Hematopoietic multipotent progenitor cell treated with erythropoietin and hydrocortisone succinate and interleukin-3 and kit ligand, for 6 days (in vitro differentiated cells): ENCODE measurements at regions not wholly inside any gene's neighbourhood (a gene's known extent, or its start where the extent isn't known, plus 50 kb on each side); places are given as distances from the start of the nearest gene placed in this dataset.

Experiments used
- DNase-seq: peaks from one replicate; pipeline ENCODE4 v3.0.0-alpha.2; 2015

DNA sequence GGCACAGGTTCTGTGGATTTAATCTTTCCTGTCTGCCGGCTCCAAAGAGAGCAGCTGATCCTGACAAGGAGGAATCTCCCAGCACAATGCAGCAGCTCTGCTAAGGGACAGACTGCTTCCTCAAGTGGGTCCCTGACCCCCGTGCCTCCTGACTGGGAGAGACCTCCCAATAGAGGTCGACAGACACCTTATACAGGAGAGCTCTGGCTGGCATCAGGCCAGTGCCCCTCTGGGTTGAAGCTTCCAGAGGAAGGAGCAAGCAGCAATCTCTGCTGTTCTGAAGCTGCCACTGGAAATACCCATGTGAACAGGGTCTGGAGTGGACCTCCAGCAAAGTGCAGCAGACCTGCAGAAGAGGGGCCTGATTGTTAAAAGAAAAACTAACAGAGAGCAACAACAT, 630.2 kb upstream of the FTMT start:
- no peak for DNase-seq

DNA sequence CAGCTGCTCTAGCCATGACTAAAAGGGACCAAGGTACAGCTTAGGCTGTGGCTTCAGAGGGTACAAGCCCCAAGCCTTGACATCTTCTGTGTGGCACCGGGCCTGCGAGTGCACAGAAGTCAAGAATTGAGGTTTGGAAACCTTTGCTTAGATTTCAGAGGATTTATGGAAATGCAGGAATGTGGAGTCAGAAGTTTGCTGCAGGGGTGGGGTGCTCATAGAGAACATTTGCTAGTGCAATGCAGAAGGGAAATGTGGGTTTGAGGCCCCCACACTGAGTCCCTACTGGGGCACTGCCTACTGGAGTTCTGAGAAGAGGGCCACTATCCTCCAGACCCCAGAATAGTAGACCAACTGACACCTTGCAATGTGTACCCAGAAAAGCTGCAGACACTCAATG, 624.9 kb upstream of the FTMT start:
- no peak for DNase-seq

DNA sequence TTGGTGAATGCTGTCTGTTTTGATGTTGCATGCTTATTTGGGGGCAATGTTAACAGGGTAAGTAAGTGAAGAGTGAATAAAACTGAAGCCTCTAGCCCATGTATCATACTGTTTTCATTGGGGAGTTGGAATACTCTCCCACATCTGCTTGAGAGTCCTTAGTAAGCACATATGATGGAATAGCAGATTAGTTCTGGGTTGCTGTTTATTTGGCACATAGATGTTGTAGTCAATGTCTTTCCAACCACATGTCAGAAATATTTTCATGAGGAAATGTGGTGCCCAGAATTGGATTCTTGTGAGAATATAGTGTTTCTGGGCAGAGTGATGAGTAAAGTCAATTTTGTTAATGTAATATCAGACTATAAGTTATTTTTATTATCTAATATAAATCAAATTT, 611.7 kb upstream of the FTMT start:
- no peak for DNase-seq

DNA sequence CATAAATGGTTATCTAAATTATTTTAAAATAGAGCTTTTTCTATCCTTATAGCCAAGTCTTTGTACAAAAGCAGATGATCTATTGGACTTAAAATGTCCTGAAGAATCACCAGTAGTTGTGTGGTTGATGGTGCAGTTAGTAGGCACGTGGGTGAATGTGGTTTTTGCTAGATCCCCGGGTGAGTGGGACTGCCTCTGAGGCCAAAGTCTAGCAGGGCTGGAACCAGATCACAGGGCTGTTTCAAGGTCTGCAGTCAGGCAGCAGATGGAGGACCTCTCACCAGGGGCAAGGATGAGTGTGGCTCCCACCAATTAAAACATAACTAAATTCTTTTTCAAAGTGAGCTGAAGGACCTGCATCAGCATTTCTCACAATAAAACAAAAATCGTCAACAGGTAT, 604.7 kb upstream of the FTMT start:
- no peak for DNase-seq

DNA sequence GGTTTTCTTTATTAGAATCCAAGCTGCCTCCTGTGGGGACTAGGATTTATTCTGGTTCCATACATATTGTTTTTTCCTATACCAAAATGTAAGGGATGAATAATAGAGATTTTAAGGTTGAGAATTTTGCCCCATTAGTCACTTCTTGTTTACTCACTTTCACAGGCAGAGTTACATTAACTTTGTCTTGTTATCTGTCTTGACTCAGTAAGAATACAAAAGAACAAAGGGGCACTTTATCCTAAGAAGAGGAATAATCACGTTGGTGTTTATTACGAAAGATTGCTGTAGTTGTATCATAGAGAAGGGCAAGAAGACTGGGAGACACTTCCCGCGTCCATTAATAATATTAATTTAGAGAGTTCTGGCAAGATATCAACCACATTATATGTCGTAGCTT, 599.7 kb upstream of the FTMT start:
- no peak for DNase-seq

DNA sequence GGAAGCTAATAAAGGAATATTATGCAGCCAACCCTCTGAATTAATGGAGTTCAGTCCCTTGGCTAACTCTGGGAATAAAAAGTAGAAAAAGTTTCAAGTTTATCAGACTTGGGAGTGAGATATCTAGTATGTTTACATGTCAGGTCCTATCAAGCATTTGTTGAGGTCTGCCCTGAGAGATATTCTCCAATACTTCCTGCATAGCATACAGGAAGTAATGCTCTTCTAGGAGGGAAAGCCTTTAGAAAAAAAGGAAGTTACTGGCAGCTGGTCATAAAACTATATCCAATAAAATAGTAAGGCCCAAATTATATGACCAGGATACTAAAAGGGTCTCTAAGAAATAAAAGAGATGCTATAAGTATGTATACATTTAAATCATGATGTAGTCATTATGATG, 594.1 kb upstream of the FTMT start:
- DNase-seq: peak; percentile 27

DNA sequence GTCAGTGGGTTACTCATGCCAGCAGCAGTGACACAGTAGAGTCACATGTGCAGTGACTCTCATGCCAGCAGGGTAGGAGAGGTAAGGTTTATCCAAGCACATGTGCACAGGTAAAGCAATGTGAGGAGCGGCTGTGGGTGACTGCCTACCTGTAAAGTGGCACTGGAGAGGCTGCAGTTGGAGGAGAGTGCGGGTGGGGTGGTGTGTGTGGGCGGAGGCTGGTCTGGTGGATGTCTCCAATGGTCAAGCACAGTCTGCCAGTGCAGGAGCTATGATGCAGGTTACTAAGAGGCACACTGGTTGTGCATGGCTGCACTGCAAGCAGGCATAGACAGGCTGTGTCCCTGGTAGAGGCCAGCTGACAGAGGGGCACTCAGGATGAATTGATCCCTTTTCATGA, 588.2 kb upstream of the FTMT start:
- DNase-seq: no peak

DNA sequence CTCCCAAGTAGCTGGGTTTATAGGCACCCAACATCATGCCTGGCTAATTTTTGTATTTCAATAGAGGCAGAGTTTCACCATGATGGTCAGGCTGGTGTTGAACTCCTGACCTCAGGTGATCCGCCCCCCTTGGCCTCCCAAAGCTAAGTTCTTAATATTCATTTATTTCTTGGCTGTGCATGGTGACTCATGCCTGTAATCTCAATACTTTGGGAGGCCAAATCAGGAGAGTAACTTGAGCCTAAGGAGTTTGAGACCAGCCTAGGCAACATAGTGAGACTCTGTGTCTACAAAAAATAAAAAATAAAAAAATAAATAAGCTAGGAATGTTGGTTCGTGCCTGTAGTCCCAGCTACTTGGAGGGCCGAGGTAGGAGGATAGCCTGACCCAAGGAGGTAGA, 587.1 kb upstream of the FTMT start:
- DNase-seq: no peak

DNA sequence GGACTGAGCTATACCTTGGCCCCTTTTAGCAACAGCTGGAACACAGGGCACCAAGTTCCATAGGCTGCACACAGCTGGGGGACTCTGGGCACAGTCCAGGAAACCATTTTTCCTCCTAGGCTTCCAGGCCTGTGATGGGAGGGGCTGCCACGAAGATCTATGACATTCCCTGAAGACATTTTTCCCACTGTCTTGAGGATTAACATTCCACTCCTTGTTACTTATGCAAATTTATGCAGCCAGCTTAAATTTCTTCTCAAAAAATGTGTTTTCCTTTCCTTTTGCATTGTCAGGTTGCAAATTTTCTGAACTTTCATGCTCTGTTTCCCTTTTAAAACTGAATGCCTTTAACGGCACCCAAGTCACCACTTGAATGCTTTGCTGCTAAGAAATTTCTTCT, 580.1 kb upstream of the FTMT start:
- no peak for DNase-seq

DNA sequence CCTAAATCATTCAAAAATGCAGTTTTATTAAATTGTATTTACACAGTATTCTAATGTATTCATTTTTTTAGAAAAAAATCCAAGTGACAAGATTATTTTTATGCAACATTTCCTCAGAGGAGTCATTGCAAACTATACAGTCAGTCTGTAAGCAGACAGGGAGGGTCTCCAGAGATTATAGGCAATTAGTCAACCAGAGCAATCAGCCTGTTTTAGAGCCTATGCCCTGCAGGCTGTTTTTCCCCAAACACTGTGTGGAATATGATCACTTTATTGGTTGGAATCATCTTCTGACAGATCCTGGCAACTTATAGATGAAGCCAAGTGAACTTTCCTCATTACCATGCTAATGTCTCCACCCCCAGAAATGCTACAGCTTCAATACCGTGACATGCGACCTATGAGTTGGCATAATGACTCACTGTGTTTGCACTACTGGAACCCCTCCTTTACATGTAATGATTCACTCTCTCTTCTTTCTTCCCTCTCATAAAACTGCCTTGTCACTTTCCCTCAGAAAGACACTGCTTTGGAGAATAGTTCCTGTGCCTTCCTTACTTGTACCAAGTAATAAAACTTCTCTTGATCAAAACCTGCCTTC, 577.7 kb upstream of the FTMT start:
- no peak for DNase-seq

DNA sequence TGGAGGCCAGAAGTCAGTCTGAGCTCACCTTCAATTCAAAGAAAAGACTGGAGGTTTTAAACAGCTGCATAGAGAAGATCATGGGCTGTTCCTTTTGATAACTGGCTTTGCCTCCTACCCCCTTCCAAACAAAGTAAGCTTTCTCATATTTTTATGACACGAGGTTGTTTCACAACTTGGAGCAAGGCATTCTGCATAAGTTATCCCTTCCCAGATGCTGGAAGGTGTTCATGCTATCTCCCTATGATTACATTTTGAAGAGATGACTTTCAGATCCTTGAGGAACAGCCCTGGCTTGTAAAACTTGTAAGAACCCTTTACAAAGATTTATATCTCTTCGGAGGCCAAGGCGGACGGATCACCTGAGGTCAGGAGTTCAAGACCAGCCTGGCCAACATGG, 571.9 kb upstream of the FTMT start:
- no peak for DNase-seq

DNA sequence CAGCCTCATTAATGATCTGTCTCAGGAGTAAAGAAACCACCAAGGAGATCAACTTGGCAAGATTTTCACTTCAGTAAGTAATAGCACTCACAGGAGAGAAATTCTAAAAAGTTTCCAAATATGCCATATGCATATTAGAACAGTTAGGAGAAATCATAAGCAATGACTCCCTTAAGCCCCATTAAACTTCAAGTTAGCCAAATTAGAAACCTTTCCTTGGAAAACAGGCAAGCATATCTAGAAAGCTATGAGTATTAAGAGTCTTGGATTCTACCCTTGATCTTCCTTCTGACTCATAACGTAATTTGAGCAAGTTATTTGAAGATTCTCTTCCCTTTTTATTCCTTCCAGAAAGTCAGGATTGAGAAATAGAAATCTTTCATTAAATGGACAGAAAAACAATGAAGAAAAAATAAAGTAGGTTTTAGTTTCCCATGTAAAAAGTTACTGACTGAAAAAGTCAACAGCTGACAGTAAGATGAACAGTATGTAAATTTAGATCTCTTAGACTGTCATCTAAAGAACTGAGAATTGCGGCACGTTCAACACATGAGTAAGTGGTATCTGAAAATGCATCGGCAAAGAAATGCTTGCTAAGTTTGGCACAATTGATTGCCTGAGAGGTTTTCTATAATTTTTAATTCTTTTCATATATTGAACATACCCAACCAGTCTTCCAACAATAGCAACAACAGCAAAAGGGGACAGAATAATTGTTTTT, 565.7 kb upstream of the FTMT start:
- no peak for DNase-seq

DNA sequence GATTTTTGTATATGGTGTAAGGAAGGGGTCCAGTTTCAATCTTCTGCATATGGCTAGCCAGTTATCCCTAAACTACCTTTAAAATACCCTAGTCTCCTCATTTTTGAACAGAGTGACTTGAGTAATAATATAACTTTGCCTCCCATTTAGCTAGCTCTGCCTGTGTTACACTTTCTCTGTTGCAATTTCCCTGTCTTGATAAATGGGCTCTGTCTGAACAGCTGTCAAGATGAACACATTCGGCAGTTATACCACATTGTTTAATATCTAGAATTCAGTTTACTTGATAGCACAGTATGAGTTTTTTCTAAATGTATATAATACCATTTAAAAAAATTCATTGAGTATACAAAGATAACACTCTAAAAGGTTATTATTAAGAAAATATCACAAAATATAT, 562.9 kb upstream of the FTMT start:
- DNase-seq: peak; percentile 23

DNA sequence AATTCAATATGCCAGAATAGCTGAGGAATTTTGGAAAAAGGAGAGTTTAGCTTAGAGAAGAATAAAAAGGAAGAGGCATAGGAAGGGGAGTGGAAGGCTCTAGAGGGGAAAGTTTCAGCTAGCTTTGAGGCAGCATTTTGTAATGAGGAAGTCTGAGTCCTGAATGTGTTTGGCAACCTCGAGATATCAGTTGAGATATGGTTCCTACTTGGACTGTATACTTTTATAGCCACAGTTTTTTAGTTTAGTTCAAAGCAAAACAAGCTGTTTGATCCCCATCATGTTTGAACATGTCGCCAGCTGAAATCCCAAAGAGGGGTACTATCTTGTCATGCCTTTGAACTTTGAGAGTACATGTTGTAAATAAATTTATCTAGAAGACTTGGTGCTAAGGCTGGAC, 559.0 kb upstream of the FTMT start:
- DNase-seq: peak; percentile 63

DNA sequence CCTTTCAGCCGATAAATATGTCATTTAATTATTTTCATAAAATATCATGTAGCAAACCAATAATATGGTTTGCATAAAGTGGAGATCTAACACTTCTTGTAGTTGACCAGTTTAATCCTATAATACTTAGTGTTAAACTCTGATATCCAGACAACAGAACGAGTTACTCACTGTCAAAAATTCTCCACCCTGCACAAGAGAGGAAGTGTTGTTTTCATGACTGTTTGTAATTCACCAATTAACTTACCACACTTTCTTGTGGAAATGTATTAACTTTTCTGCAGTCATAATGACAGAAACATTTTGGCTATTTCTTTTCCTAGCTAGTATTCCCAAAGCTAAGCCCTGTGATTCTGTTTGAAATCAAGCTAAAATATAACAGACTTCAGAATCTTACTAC, 555.3 kb upstream of the FTMT start:
- DNase-seq: peak; percentile 30

DNA sequence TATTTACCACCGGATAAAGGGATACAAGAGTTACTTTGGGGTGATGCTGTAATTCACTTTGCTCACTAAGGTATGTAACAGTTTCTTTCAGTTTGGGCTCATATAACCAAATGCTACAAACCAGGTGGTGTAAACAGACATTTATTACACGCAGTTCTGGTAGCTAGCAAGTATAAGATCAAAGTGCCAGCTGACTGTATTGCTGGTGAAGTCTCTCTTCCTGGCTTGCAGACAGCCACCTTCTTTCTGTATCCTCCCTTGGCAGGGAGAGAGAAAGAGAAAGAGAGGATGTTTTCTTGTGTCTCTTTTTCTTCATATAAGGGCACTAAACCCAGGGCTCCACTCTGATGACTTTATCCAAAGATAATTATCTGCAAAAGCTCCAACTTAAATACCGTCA, 552.5 kb upstream of the FTMT start:
- no peak for DNase-seq

DNA sequence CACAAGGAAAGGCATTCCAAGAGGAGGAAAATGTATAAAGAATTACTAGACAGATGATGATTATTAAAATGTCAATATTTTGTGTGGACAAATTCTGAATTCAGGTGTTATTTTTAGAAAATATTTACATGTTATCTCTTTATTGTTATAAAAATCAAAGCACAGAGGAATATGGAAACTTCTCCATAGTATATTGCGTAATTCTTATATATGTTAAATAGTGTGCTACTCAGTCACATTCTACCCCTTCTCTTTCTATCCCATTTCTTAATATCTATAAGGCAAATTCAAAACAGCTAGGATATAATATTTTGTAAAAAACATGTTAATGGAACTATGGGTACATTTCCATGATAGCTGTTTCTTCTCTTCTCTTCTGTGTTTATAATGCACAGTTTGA, 546.8 kb upstream of the FTMT start:
- DNase-seq: no peak

DNA sequence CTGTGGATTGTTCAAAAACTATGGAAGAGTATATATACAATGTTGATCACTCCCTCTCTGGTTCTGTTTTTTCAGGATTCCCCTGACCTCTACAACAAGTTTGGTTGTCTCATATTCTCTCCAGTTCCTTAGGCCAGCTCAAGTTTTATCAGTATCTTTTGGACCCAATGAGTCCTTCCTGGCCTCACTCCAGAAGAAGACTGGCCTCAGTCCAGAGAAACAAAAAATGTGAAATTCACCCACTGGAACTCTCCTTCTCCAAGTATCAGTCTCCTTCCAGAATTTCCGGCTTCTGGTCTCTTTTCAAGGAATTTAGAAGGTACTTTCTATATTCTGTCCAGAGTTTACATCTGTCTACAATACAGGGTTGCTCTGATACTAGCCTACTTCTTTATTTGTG, 537.8 kb upstream of the FTMT start:
- DNase-seq: peak; percentile 5

DNA sequence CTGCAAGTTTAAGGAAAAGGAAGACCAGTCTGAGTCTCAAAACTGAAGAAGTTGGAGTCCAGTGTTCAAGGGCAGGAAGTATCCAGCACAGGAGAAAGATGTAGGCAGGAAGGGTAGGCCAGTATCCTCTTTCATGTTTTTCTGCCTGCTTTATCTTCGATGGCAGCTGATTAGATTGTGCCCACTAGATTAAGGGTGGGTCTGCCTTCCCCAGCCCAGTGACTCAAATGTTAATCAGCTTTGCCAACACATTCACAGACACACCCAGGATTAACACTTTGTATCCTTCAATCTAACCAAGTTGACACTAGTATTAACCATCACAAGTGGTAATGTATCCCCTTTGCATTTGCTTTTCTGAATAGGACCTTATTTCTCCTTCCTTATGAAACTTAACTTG, 535.9 kb upstream of the FTMT start:
- DNase-seq: peak; percentile 6

DNA sequence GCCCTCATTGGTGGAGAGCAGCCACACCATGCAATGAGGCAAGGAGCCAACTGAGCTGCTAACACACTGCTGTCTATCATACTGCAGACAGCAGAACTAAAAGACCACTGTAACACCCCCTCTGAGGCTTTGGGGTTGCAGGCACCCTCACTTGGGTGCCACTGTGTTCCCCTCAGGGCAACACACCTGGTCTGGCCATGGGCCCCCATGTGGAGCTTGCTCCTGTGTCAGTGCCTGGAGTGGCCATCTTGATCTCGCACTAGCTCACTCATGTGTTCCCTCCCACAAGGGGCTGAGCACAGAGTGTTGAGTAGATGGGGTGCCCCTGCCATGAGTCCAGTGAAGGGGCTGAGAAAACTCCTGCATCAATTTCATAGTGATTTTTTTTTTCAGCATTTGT, 532.4 kb upstream of the FTMT start:
- DNase-seq: no peak

DNA sequence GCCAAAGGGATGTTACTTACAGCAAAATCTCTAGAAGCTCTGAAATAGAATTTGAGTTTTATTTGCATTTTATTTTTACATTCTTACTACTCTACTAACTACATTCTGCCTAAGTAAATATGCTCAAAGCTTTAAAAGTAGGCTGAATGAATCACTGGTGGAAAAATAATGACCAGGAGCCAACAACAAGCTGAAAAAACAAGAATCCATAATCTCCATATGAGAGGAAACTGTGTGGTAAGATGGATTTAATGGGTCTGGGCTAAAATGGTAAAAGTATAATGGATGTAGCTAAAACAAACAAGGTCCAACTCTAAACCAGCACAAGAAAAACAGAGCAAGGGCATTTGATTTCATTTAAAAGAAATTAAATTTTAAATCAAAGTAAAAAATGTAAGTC, 525.8 kb upstream of the FTMT start:
- DNase-seq: no peak

DNA sequence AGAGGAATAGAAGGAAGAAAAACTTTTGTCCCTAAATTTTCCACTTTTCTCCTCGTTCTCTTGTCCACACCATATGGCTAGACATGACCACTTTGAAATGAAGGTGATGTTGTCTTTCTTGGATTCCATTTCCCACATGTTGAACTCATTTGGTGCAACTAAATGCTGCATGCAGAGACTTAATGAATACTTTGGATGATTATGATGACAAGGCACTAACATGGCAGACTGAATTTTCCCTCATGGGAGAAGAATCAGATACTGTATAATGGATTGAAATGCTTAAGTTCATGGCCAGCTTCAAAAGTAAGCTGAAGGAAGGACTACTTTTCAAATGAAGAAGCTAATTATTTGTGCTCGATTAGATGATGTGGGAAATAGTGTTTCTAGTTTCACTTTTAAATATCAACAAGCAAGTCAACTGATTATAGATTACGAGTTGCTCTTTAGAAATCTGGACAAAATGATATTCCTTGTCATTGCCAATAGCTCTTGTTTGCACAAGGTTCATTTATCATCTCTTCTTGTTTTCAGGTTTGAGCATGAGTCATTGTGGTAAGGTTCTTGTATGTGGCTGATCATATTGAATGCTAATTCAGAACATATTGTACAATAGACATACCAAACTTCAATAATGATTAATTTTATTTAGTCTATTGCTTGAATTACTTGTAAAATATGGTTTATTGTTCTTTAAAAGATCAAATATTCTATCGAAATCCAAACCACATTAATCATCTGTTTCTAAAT, 501.3 kb upstream of the FTMT start:
- no peak for DNase-seq

DNA sequence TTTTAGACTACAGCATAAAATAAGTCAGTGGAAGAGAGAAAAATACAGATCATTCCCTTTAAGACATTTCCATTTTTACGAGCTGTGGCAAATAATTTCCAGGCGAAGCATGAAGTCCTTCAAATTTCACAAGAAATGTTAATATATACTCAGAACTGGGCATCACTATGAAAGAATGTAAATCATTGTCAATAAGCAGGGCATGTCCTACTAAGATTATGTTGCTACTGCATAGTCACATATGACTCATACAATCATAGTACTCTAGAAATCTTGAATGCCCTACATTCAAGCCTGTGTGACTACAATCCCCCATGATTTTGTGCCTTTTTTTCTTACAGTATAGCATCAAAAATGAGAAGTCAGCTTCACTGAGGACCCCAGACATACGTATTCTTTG, 485.2 kb upstream of the FTMT start:
- no peak for DNase-seq

DNA sequence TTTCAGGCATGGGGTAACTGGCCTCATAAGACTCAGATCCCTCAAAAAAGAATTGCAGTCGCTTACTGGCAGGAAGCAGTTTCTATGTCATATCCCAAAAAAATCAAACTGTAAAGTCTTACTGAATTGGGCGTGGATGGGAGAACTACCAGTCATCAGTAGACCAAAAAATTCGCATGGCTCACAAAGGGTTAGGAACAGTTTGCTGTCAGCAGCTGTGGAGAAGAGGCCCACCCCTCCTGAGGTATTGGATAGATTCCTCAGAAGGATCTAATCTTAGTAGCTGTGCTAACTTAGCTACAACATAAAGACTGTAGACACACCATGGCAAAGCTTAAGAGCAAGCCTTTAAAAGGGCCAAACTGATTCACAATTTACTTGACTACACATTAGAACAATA, 478.3 kb upstream of the FTMT start:
- no peak for DNase-seq

DNA sequence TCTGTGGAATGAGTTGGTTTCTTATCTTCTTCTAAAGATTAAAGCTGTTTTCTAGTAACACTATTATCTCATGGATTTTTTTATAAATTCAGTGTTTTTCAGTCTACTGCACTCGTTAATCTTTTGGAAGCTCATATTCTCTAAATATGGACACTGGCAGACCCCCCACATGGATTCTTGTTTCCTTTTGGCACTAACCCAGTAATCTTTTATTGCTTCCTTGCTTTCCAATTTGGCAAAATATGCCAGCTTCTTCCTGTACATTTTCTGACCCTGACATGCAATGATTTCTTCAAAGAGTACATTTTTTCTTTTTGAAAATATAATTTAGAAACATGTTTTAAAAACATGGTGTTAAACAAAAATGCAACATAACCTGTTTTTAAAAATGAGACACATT, 474.2 kb upstream of the FTMT start:
- no peak for DNase-seq
